ENCODE measurements at regions not wholly inside any gene's neighbourhood (a gene's known extent, or its start where the extent isn't known, plus 50 kb on each side); places are given as distances from the start of the nearest gene placed in this dataset.
A peak's percentile ranks its signal among the peaks of the same experiment; 100 is the strongest.
"Not testable (repeated sequence)": the region's sequence is repeated elsewhere in the genome, so short reads cannot be mapped to it uniquely, and the experiment has no call there.

DNA sequence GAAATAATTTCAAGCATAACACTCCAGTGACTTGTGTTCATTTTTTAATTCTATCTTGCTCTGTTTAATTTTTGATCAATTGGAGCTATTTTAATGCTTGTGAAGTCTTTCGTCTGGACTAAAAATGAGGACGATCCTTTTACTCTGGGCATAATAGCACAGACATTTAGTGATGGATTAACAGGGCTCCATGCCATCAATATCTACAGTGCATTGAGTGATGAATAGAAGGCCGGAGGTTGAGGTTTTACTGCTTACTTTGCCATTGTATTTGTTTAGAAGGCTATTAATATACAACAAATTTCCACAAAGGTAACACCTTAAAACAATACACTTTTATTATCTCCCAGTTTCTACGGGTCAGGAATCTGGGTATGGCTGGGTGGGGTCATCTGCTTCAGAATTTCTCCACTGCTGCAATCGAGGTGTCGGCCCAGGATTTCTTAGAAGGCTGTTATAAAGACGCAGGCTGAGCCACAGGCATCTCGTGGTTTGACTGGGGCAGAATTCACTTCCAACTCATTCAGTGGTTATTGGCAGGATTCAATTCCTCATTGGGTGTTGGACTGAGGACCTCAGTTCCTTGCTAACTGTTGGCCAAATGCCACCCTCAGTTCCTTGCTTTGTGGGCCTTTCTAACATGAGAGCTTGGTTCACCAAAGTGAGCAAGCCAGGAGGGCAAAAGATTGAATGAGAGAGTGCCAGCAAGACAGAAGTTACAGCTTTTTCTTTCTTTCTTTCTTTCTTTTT, 265.4 kb upstream of the VLDLR start:
- no peak for DNase-seq

GRCh38 chr9:2359891-2360471, 261.6 kb upstream of the VLDLR start:
- DNase-seq, result peak; percentile 29

GRCh38 chr9:2362150-2362549, 259.4 kb upstream of the VLDLR start:
- no peak for DNase-seq

DNA sequence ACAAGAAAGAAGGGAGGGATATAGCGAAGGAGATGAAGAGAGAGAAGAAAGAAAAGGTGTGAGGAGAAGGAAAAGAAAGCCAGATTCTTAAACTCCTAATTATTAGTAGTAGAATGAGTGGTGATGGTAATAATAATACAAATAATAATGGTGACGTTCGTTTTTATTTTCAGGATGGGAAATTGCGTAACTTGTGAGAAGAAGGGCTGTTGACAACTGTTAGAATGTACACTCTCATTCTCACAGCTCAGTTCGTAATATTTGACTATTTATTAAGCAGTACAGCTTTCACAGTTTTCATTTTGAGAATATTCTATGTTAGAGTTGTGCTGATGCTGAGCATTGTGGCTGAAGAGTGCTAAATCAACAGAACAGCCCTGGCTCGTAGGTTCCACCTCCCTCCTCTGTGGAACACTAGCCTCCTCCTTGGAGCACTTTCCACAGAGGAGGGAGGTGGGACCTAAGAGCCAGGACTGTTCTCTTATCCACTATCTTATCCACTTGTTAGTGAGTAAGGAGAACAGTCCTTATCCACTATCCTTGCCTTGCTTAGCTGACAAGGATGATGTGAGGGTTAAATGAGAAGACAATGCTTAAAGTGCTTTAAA, 258.3 kb upstream of the VLDLR start:
- no peak for DNase-seq

DNA sequence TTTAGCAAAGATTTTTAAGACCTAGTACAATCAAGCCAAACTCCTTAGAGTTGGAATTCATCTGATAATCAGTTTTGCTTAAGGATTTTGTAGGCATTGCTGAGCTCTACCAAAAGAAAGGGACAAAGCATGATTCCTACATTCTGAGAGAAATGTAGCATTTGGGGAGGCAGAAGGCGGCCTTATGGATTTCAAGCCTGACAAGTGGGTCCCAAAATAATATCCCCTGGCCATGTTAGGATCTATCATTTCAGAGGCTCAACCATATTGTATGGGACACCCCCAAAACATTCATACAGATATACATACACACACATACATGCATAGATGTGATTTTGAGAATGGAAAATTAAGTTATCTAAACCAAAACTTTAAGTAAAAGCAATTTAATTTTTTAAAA, 257.8 kb upstream of the VLDLR start:
- DNase-seq, result no peak

DNA sequence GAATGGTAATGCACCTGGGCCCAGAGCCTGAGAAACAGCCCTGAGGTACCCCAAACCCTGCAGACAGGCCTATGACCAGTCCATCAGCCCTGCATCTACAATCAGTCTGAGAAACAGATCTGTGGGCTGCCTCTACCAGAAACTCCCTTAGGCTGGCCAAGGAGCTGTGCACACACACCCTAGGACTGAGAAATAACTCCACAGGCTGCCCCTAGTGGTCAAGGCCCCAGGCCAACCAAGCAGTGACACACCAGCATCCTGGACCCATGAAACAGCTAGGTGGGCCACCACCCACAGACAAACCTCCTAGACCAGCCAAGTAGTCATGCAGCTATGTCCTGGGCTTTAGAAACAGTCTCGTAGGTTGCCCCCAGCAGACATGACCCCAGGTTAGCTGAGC, 253.6 kb upstream of the VLDLR start:
- no peak for DNase-seq

GRCh38 chr9:2373648-2374047, 247.9 kb upstream of the VLDLR start:
- no peak for DNase-seq

DNA sequence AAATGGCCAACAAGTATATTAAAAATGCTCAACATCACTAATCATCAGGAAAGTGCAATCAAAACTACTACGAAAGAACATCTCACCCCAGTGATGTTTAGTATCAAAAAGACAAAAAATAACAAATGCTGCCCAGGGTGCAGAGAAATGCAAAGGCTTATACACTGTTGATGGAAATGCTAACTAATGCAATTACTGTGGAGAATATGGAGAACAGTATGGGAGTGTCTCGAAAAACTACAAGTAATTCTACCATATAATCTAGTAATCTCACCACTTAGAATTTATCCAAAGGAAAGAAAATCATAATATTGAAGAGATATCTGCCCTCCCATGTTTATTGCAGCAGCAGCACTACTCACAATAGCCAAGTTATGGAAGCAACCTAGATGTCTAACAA, 246.5 kb upstream of the VLDLR start:
- no peak for DNase-seq

DNA sequence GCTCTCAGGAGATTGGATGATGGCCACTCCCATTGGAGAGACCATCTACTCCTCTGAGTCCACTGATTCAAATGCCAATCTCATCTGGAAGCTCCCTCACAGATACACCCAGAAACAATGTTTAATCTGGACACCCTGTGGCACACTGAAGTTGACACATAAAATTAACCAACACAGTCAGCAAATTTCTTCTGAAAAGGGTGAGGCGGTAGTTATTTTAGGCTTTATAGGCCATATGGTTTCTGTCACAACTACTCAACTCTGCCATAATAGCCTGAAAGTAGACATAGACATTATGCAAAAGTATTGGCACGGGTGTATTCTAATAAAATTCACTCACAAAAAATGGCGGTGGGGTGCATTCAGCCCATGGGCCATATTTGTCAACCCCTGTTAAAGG, 244.5 kb upstream of the VLDLR start:
- DNase-seq, result no peak

- DNase-seq, result no peak
Observed at GRCh38 chr9:2377834-2378233, 243.8 kb upstream of the VLDLR start.

- DNase-seq, result no peak
Observed at GRCh38 chr9:2378266-2378665, 243.3 kb upstream of the VLDLR start.

GRCh38 chr9:2378816-2379215, 242.8 kb upstream of the VLDLR start:
- DNase-seq, result no peak

- DNase-seq, result no peak
Observed at GRCh38 chr9:2384741-2385140, 236.8 kb upstream of the VLDLR start.

- DNase-seq, result no peak
Observed at GRCh38 chr9:2385746-2386145, 235.8 kb upstream of the VLDLR start.

- no peak for DNase-seq
Observed at GRCh38 chr9:2386566-2386965, 235.0 kb upstream of the VLDLR start.

- no peak for DNase-seq
Observed at GRCh38 chr9:2387166-2387565, 234.4 kb upstream of the VLDLR start.

- no peak for DNase-seq
Observed at GRCh38 chr9:2389404-2389803, 232.2 kb upstream of the VLDLR start.

DNA sequence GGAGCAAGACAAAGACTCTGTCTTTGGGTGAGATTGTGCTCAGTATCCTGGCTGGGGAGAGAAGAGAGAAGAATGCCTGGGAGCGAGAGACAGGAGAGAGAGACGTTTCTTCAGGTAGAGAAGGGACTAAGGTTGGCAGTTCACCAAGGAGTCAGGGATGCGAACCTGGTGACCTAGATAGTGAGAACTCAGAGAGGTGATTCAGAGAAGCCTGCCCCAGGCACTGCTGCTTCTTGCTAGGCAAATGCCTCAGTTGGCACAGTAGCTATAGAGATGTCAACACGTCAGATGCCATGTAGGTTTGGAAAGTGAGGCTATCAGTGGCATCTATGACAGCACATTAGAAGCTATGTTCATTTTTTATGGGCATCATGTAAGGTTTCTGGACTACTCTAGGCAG, 231.6 kb upstream of the VLDLR start:
- no peak for DNase-seq

- DNase-seq, result not testable (repeated sequence)
Observed at GRCh38 chr9:2391509-2392132, 230.0 kb upstream of the VLDLR start.

DNA sequence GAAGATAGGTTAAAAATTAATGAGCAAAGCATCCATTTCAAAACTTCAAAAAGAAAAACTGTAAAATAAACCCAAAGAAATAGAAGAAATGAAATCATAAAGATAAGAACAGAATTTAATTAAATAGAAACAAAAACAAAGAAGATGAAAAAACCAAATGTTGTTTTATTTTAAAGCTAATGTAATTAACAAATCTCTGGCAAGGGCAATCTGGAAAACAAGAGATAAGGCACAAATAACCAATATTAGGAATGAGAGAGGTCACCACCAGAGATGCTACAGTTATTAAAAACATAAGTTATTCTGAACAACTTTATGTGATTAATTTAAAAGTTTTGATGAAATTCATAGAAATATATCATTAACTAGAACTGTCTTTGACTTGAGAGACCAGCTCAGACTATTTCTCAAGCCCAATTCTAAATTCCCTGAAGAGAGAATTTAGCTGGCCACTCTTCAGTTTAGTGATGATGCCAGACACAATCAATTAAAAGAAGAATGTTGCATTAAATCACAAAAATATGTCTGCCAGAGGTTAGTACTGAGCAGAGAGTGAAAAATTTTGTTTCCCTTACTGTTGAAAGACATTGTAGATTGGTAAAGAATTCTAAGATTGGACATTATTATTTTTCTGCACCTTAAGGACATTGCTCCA, 227.4 kb upstream of the VLDLR start:
- not testable (repeated sequence) for DNase-seq

- no peak for DNase-seq
Observed at GRCh38 chr9:2395814-2396612, 225.6 kb upstream of the VLDLR start.

- DNase-seq, result no peak
Observed at GRCh38 chr9:2396622-2397285, 224.8 kb upstream of the VLDLR start.
